ENCODE measurements at regions not wholly inside any gene's neighbourhood (a gene's known extent, or its start where the extent isn't known, plus 50 kb on each side); places are given as distances from the start of the nearest gene placed in this dataset.
"Not testable (repeated sequence)": the region's sequence is repeated elsewhere in the genome, so short reads cannot be mapped to it uniquely, and the experiment has no call there.

- TF ChIP-seq, protein P1, sequence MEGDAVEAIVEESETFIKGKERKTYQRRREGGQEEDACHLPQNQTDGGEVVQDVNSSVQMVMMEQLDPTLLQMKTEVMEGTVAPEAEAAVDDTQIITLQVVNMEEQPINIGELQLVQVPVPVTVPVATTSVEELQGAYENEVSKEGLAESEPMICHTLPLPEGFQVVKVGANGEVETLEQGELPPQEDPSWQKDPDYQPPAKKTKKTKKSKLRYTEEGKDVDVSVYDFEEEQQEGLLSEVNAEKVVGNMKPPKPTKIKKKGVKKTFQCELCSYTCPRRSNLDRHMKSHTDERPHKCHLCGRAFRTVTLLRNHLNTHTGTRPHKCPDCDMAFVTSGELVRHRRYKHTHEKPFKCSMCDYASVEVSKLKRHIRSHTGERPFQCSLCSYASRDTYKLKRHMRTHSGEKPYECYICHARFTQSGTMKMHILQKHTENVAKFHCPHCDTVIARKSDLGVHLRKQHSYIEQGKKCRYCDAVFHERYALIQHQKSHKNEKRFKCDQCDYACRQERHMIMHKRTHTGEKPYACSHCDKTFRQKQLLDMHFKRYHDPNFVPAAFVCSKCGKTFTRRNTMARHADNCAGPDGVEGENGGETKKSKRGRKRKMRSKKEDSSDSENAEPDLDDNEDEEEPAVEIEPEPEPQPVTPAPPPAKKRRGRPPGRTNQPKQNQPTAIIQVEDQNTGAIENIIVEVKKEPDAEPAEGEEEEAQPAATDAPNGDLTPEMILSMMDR (IDR thresholded peaks at IDR 0.05): not testable (repeated sequence)
- not testable (repeated sequence) for TF ChIP-seq ZFX (IDR thresholded peaks at IDR 0.05; ENCODE audit: borderline replicate concordance)
These were observed 290.9 kb downstream of the TFAP2C start for GRCh38 chr20:56920041-56920440.

All from 22Rv1 (cell line).